ENCODE measurements at regions not wholly inside any gene's neighbourhood (a gene's known extent, or its start where the extent isn't known, plus 50 kb on each side); places are given as distances from the start of the nearest gene placed in this dataset.
"Not testable (repeated sequence)": the region's sequence is repeated elsewhere in the genome, so short reads cannot be mapped to it uniquely, and the experiment has no call there.

GRCh38 chr3:159280386-159281191 is 478.7 kb downstream of the MFSD1 start:
- FAIRE-seq: no peak

- no peak for FAIRE-seq
Observed at GRCh38 chr3:159293493-159293892, 491.6 kb downstream of the MFSD1 start.

- no peak for FAIRE-seq
Observed at GRCh38 chr3:159301961-159302360, 500.1 kb downstream of the MFSD1 start.

- FAIRE-seq: no peak
Observed at GRCh38 chr3:159305017-159305416, 503.2 kb downstream of the MFSD1 start.

GRCh38 chr3:159316706-159317105 is 514.9 kb downstream of the MFSD1 start:
- FAIRE-seq: not testable (repeated sequence)

- FAIRE-seq: no peak
Observed at GRCh38 chr3:159319156-159319555, 517.3 kb downstream of the MFSD1 start.

- FAIRE-seq: no peak
Observed at GRCh38 chr3:159322322-159322939, 520.6 kb downstream of the MFSD1 start.

- no peak for FAIRE-seq
Observed at GRCh38 chr3:159323848-159324247, 522.0 kb downstream of the MFSD1 start.

GRCh38 chr3:159326998-159327397 is 525.1 kb downstream of the MFSD1 start:
- FAIRE-seq: no peak

- FAIRE-seq: no peak
Observed at GRCh38 chr3:159332535-159333099, 530.8 kb downstream of the MFSD1 start.

GRCh38 chr3:159339131-159339530 is 537.3 kb downstream of the MFSD1 start:
- no peak for FAIRE-seq

GRCh38 chr3:159340877-159341500 is 539.1 kb downstream of the MFSD1 start:
- no peak for FAIRE-seq

GRCh38 chr3:159346271-159346903 is 544.5 kb downstream of the MFSD1 start:
- FAIRE-seq: no peak

GRCh38 chr3:159348431-159348830 is 546.6 kb downstream of the MFSD1 start:
- FAIRE-seq: no peak

- no peak for FAIRE-seq
Observed at GRCh38 chr3:159356606-159357005, 554.8 kb downstream of the MFSD1 start.

GRCh38 chr3:159364511-159364910 is 562.7 kb downstream of the MFSD1 start:
- no peak for FAIRE-seq

- no peak for FAIRE-seq
Observed at GRCh38 chr3:159366476-159366875, 564.6 kb downstream of the MFSD1 start.

- no peak for FAIRE-seq
Observed at GRCh38 chr3:159371961-159372360, 570.1 kb downstream of the MFSD1 start.

GRCh38 chr3:159378396-159379194 is 576.7 kb downstream of the MFSD1 start:
- no peak for FAIRE-seq

- FAIRE-seq: no peak
Observed at GRCh38 chr3:159380891-159381290, 579.0 kb downstream of the MFSD1 start.

- FAIRE-seq: no peak
Observed at GRCh38 chr3:159390656-159391212, 588.9 kb downstream of the MFSD1 start.

GRCh38 chr3:159397683-159398082 is 591.0 kb upstream of the IL12A start:
- FAIRE-seq: not testable (repeated sequence)
